ENCODE measurements at regions not wholly inside any gene's neighbourhood (a gene's known extent, or its start where the extent isn't known, plus 50 kb on each side); places are given as distances from the start of the nearest gene placed in this dataset.

GRCh38 chr2:51247252-51247805 is 215.4 kb upstream of the NRXN1 start:
- H3K9me3 ChIP-seq: no peaks in the 10 kb centered on the region
- H3K27me3 ChIP-seq: no peaks in the 10 kb centered on the region
- DNase-seq (no peak), ATAC-seq (no peak)
- no peaks in the 10 kb centered on the region for H3K4me1 ChIP-seq
- H3K36me3 ChIP-seq: no peaks in the 10 kb centered on the region
- no peak overlapping the region for H3K27ac ChIP-seq
- H3K4me3 ChIP-seq: no peak overlapping the region
- TF ChIP-seq, protein P1, sequence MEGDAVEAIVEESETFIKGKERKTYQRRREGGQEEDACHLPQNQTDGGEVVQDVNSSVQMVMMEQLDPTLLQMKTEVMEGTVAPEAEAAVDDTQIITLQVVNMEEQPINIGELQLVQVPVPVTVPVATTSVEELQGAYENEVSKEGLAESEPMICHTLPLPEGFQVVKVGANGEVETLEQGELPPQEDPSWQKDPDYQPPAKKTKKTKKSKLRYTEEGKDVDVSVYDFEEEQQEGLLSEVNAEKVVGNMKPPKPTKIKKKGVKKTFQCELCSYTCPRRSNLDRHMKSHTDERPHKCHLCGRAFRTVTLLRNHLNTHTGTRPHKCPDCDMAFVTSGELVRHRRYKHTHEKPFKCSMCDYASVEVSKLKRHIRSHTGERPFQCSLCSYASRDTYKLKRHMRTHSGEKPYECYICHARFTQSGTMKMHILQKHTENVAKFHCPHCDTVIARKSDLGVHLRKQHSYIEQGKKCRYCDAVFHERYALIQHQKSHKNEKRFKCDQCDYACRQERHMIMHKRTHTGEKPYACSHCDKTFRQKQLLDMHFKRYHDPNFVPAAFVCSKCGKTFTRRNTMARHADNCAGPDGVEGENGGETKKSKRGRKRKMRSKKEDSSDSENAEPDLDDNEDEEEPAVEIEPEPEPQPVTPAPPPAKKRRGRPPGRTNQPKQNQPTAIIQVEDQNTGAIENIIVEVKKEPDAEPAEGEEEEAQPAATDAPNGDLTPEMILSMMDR (IDR thresholded peaks at IDR 0.05 in 4 of 5, conservative IDR thresholded peaks at IDR 0.05 in 1 of 5): no peak
- TF ChIP-seq POLR2A (IDR thresholded peaks at IDR 0.05): no peak
- in situ Hi-C loops (cut with MboI; ENCODE audit: low sequenced_read_pairs in 4 of 4): no loop called here
- intact Hi-C loops (cut with DNase I; ENCODE audit: low total_unique reads): no loop called here

GRCh38 chr2:51243892-51244535 is 212.1 kb upstream of the NRXN1 start:
- TF ChIP-seq, protein P1 (IDR thresholded peaks at IDR 0.05 in 4 of 5, conservative IDR thresholded peaks at IDR 0.05 in 1 of 5): no peak
- no peak for TF ChIP-seq POLR2A (IDR thresholded peaks at IDR 0.05)
- ATAC-seq (no peak), DNase-seq (no peak)
- Histone ChIP-seq H3K27ac (no peak overlapping the region), H3K4me1 (no peaks in the 10 kb centered on the region), H3K9me3 (no peaks in the 10 kb centered on the region), H3K36me3 (no peaks in the 10 kb centered on the region), H3K27me3 (no peaks in the 10 kb centered on the region), H3K4me3 (no peak overlapping the region)
- in situ Hi-C loops (cut with MboI; ENCODE audit: low sequenced_read_pairs in 4 of 4): no loop called here
- intact Hi-C loops (cut with DNase I; ENCODE audit: low total_unique reads): no loop called here

- TF ChIP-seq POLR2A (IDR thresholded peaks at IDR 0.05): no peak
- TF ChIP-seq, protein P1 (IDR thresholded peaks at IDR 0.05 in 4 of 5, conservative IDR thresholded peaks at IDR 0.05 in 1 of 5): no peak
- no peaks in the 10 kb centered on the region for H3K27me3 ChIP-seq
- no peaks in the 10 kb centered on the region for H3K36me3 ChIP-seq
- H3K4me3 ChIP-seq: no peak overlapping the region
- intact Hi-C loops (cut with DNase I; ENCODE audit: low total_unique reads) (no loop called here), in situ Hi-C loops (cut with MboI; ENCODE audit: low sequenced_read_pairs in 4 of 4) (no loop called here)
- DNase-seq (no peak), ATAC-seq (no peak)
- no peak overlapping the region for H3K27ac ChIP-seq
- H3K4me1 ChIP-seq: no peaks in the 10 kb centered on the region
- H3K9me3 ChIP-seq: no peaks in the 10 kb centered on the region
These were observed 205.8 kb upstream of the NRXN1 start for GRCh38 chr2:51237626-51238271.

GRCh38 chr2:51232027-51232426 is 200.1 kb upstream of the NRXN1 start:
- TF ChIP-seq, protein P1 (IDR thresholded peaks at IDR 0.05 in 4 of 5, conservative IDR thresholded peaks at IDR 0.05 in 1 of 5): no peak
- no peak for TF ChIP-seq POLR2A (IDR thresholded peaks at IDR 0.05)
- Histone ChIP-seq H3K36me3 (no peaks in the 10 kb centered on the region), H3K27ac (no peak overlapping the region), H3K27me3 (no peaks in the 10 kb centered on the region), H3K4me1 (no peaks in the 10 kb centered on the region), H3K9me3 (no peaks in the 10 kb centered on the region), H3K4me3 (no peak overlapping the region)
- in situ Hi-C loops (cut with MboI; ENCODE audit: low sequenced_read_pairs in 4 of 4): no loop called here
- DNase-seq: no peak
- ATAC-seq: no peak
- intact Hi-C loops (cut with DNase I; ENCODE audit: low total_unique reads): no loop called here

Data from gastrocnemius medialis (tissue), 4 donors.